Ramos (cell line): ENCODE measurements at regions not wholly inside any gene's neighbourhood (a gene's known extent, or its start where the extent isn't known, plus 50 kb on each side); places are given as distances from the start of the nearest gene placed in this dataset.

Experiments
- in situ Hi-C: fragments of 300-500 bp; cut with MboI; formaldehyde crosslinking; loops from one replicate; pipeline ENCODE4 v1.14.3; 2022; ENCODE audit warnings: low sequenced_read_pairs; ENCODE audit not compliant: unreplicated experiment

GRCh38 chr3:72277710-72278109 lies 492.8 kb upstream of the PROK2 start:
- in situ Hi-C loops = no loop called here

GRCh38 chr3:72276806-72277205 lies 491.9 kb upstream of the PROK2 start:
- in situ Hi-C loops = no loop called here

GRCh38 chr3:72275331-72275751 lies 490.4 kb upstream of the PROK2 start:
- in situ Hi-C loops = no loop called here

- in situ Hi-C loops = loop anchor here (25.0 kb wide), 2 partner anchors 337 to 537 kb away; partner anchors contain the start of gene EIF4E3
Measured at GRCh38 chr3:72274493-72275330, 489.8 kb upstream of the PROK2 start.

GRCh38 chr3:72273615-72274014 lies 488.7 kb upstream of the PROK2 start:
- in situ Hi-C loops = loop anchor here (25.0 kb wide), 2 partner anchors 336 to 536 kb away; partner anchors contain the start of gene EIF4E3

GRCh38 chr3:72272356-72272755 lies 487.4 kb upstream of the PROK2 start:
- in situ Hi-C loops = loop anchor here (25.0 kb wide), 2 partner anchors 335 to 535 kb away; partner anchors contain the start of gene EIF4E3

GRCh38 chr3:72271923-72272322 lies 487.0 kb upstream of the PROK2 start:
- in situ Hi-C loops = loop anchor here (25.0 kb wide), 2 partner anchors 335 to 535 kb away; partner anchors contain the start of gene EIF4E3

- in situ Hi-C loops = loop anchor here (25.0 kb wide), 2 partner anchors 334 to 534 kb away; partner anchors contain the start of gene EIF4E3
Measured at GRCh38 chr3:72271216-72271615, 486.3 kb upstream of the PROK2 start.

- in situ Hi-C loops = loop anchor here (25.0 kb wide), 2 partner anchors 333 to 533 kb away; partner anchors contain the start of gene EIF4E3
Measured at GRCh38 chr3:72270730-72271129, 485.8 kb upstream of the PROK2 start.

GRCh38 chr3:72270072-72270681 lies 485.2 kb upstream of the PROK2 start:
- in situ Hi-C loops = loop anchor here (25.0 kb wide), 2 partner anchors 333 to 533 kb away; partner anchors contain the start of gene EIF4E3

- in situ Hi-C loops = loop anchor here (25.0 kb wide), 2 partner anchors 332 to 532 kb away; partner anchors contain the start of gene EIF4E3
Measured at GRCh38 chr3:72269475-72269874, 484.5 kb upstream of the PROK2 start.

GRCh38 chr3:72266921-72267524 lies 482.1 kb upstream of the PROK2 start:
- in situ Hi-C loops = loop anchor here (25.0 kb wide), 2 partner anchors 330 to 530 kb away; partner anchors contain the start of gene EIF4E3

- in situ Hi-C loops = loop anchor here (25.0 kb wide), 2 partner anchors 329 to 529 kb away; partner anchors contain the start of gene EIF4E3
Measured at GRCh38 chr3:72266016-72266370, 481.0 kb upstream of the PROK2 start.

GRCh38 chr3:72265256-72266015 lies 480.5 kb upstream of the PROK2 start:
- in situ Hi-C loops = loop anchor here (25.0 kb wide), 2 partner anchors 328 to 528 kb away; partner anchors contain the start of gene EIF4E3

GRCh38 chr3:72263223-72263990 lies 478.5 kb upstream of the PROK2 start:
- in situ Hi-C loops = loop anchor here (25.0 kb wide), 2 partner anchors 326 to 526 kb away; partner anchors contain the start of gene EIF4E3

- in situ Hi-C loops = loop anchor here (25.0 kb wide), 2 partner anchors 325 to 525 kb away; partner anchors contain the start of gene EIF4E3
Measured at GRCh38 chr3:72262736-72263135, 477.8 kb upstream of the PROK2 start.

- in situ Hi-C loops = loop anchor here (25.0 kb wide), 2 partner anchors 325 to 525 kb away; partner anchors contain the start of gene EIF4E3
Measured at GRCh38 chr3:72261566-72262564, 476.9 kb upstream of the PROK2 start.
